ENCODE measurements at regions not wholly inside any gene's neighbourhood (a gene's known extent, or its start where the extent isn't known, plus 50 kb on each side); places are given as distances from the start of the nearest gene placed in this dataset.

GRCh38 chr3:163657088-163657487 lies 1421.2 kb downstream of the SI start:
- Histone ChIP-seq H3K27ac (ENCODE audit: low read length) (no peak overlapping the region), H3K4me3 (ENCODE audit: low read length in 2 of 2) (no peak overlapping the region), H3K9me3 (ENCODE audit: control insufficient read depth in 2 of 2, low read length in 2 of 2) (no peaks in the 10 kb centered on the region), H3K27me3 (ENCODE audit: control insufficient read depth in 1 of 2, insufficient read depth in 2 of 2, low read length in 2 of 2) (no peaks in the 10 kb centered on the region), H3K36me3 (ENCODE audit: control insufficient read depth in 2 of 2, insufficient read depth in 2 of 2, low read length in 2 of 2) (no peaks in the 10 kb centered on the region), H3K9ac (ENCODE audit: low read length in 2 of 2) (no peak overlapping the region), H3K4me1 (ENCODE audit: control insufficient read depth, insufficient read depth, low read length) (no peaks in the 10 kb centered on the region)

DNA sequence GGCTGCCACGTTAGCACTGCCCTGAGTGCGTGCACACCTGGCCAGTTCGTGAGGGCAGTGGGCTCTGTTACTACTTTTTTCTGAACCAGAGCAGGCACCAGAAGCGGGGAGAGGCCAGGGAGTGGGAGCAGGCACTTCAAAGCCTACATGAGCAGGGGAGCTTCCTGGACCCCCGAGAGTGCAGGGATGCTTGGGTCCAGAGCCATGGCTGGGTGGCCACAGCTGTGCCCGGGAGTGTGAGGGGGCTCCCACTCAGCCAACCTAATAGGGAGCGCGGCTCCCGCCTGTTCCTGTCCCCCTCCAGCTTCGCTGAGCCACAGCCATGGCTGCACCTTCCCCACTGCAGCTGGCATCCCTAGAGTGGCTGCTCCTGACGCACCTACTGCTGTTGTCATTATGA lies 1423.3 kb downstream of the SI start:
- H3K4me3 ChIP-seq (ENCODE audit: low read length in 2 of 2), result no peak overlapping the region
- no peak overlapping the region for H3K9ac ChIP-seq (ENCODE audit: low read length in 2 of 2)
- no peaks in the 10 kb centered on the region for H3K9me3 ChIP-seq (ENCODE audit: control insufficient read depth in 2 of 2, low read length in 2 of 2)
- no peaks in the 10 kb centered on the region for H3K27me3 ChIP-seq (ENCODE audit: control insufficient read depth in 1 of 2, insufficient read depth in 2 of 2, low read length in 2 of 2)
- no peaks in the 10 kb centered on the region for H3K4me1 ChIP-seq (ENCODE audit: control insufficient read depth, insufficient read depth, low read length)
- H3K36me3 ChIP-seq (ENCODE audit: control insufficient read depth in 2 of 2, insufficient read depth in 2 of 2, low read length in 2 of 2), result no peaks in the 10 kb centered on the region
- H3K27ac ChIP-seq (ENCODE audit: low read length), result no peak overlapping the region

GRCh38 chr3:163644172-163644571 lies 1434.1 kb downstream of the SI start:
- no peak overlapping the region for H3K27ac ChIP-seq (ENCODE audit: low read length)
- no peaks in the 10 kb centered on the region for H3K36me3 ChIP-seq (ENCODE audit: control insufficient read depth in 2 of 2, insufficient read depth in 2 of 2, low read length in 2 of 2)
- no peak overlapping the region for H3K4me3 ChIP-seq (ENCODE audit: low read length in 2 of 2)
- no peaks in the 10 kb centered on the region for H3K27me3 ChIP-seq (ENCODE audit: control insufficient read depth in 1 of 2, insufficient read depth in 2 of 2, low read length in 2 of 2)
- peaks cover 0 to under 1% of the 10 kb centered on the region in 2 donors for H3K9me3 ChIP-seq (ENCODE audit: control insufficient read depth in 2 of 2, low read length in 2 of 2)
- no peaks in the 10 kb centered on the region for H3K4me1 ChIP-seq (ENCODE audit: control insufficient read depth, insufficient read depth, low read length)
- H3K9ac ChIP-seq (ENCODE audit: low read length in 2 of 2), result no peak overlapping the region

DNA sequence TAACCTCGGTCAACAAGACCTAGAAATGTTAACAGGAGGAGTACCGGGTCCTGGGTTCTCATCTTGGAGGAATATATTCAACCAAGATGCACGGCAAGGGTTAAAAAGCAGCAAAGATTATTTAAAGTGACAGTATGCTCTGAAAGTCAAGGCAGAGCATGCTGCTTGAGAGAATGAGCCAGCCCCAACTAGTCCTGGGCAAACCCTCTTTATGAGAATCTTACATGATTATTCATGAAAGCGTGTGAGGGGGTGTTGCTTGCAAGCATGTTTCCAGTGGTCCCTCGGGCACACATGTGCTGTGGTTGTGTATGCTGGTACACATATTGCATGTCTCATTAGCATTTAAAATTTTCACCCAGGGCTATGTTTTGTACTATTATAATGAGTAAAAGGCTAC lies 1445.6 kb downstream of the SI start:
- H3K36me3 ChIP-seq (ENCODE audit: control insufficient read depth in 2 of 2, insufficient read depth in 2 of 2, low read length in 2 of 2), result no peaks in the 10 kb centered on the region
- H3K9ac ChIP-seq (ENCODE audit: low read length in 2 of 2), result no peak overlapping the region
- H3K4me1 ChIP-seq (ENCODE audit: control insufficient read depth, insufficient read depth, low read length), result no peaks in the 10 kb centered on the region
- H3K4me3 ChIP-seq (ENCODE audit: low read length in 2 of 2), result no peak overlapping the region
- H3K9me3 ChIP-seq (ENCODE audit: control insufficient read depth in 2 of 2, low read length in 2 of 2), result no peaks in the 10 kb centered on the region
- H3K27ac ChIP-seq (ENCODE audit: low read length), result no peak overlapping the region
- H3K27me3 ChIP-seq (ENCODE audit: control insufficient read depth in 1 of 2, insufficient read depth in 2 of 2, low read length in 2 of 2), result no peaks in the 10 kb centered on the region

DNA sequence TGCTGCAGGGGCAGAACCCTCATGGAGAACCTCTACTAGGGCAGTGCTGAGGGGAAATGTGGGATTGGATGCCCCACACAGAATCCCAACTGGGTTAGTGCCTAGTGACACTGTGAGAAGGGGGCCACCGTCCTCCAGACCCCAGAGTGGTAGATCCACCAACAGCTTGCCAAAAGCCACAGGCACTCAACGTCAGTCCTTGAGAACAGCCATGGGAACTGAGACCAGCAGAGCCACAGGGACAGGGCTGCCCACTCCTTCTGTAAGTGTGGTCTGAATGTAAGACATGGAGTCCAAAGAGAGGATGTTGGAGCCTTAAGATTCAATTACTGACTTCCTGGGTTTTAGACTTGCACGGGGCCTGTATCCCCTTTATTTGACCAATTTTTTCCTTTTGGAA lies 1451.5 kb downstream of the SI start:
- Histone ChIP-seq H3K4me1 (ENCODE audit: control insufficient read depth, insufficient read depth, low read length) (no peaks in the 10 kb centered on the region), H3K9me3 (ENCODE audit: control insufficient read depth in 2 of 2, low read length in 2 of 2) (no peaks in the 10 kb centered on the region), H3K27ac (ENCODE audit: low read length) (no peak overlapping the region), H3K9ac (ENCODE audit: low read length in 2 of 2) (no peak overlapping the region), H3K36me3 (ENCODE audit: control insufficient read depth in 2 of 2, insufficient read depth in 2 of 2, low read length in 2 of 2) (no peaks in the 10 kb centered on the region), H3K4me3 (ENCODE audit: low read length in 2 of 2) (no peak overlapping the region), H3K27me3 (ENCODE audit: control insufficient read depth in 1 of 2, insufficient read depth in 2 of 2, low read length in 2 of 2) (no peaks in the 10 kb centered on the region)

DNA sequence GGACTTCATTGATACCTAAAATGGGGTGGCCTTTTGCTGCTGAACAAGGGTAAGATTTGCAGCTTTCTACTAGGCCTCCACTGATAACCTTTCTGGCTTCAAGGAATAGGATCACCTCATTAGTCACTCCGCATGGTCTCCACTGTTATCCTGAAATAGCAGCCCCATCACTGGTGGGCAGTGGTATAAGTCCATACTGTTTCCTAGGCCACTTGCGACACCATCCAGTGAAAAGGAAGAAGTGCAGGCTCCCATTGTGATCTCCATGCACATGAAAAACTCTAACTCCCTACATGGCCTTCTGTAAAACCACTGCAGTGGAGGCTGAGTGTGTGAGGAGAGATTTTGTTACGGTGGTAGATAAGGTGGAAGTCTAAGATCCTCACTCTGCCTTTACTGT lies 1455.9 kb downstream of the SI start:
- H3K4me3 ChIP-seq (ENCODE audit: low read length in 2 of 2), result no peak overlapping the region

DNA sequence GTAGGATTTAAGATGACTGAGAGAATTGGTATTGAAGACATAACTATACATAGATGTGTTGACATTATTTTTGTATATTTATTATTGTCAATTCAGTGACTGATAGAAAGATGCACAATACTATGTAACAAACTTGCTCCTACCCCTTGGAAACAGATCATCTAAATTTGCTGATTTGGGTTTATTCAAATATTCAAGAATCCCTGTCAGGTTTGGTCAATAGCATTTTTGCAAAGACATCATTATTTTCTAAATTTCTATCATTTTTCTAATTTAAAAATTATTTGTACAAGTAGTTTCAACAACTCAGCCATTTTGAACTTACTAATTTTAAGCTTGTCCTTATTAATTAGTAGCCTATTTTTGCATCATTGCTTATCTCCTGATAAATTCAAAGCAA lies 1463.4 kb downstream of the SI start:
- Histone ChIP-seq H3K4me1 (ENCODE audit: control insufficient read depth, insufficient read depth, low read length) (no peaks in the 10 kb centered on the region), H3K27me3 (ENCODE audit: control insufficient read depth in 1 of 2, insufficient read depth in 2 of 2, low read length in 2 of 2) (no peaks in the 10 kb centered on the region)

More for the DNA sequence above, 1455.9 kb downstream of the SI start:
- Histone ChIP-seq H3K4me1 (ENCODE audit: control insufficient read depth, insufficient read depth, low read length) (no peaks in the 10 kb centered on the region), H3K27ac (ENCODE audit: low read length) (no peak overlapping the region), H3K36me3 (ENCODE audit: control insufficient read depth in 2 of 2, insufficient read depth in 2 of 2, low read length in 2 of 2) (no peaks in the 10 kb centered on the region), H3K9ac (ENCODE audit: low read length in 2 of 2) (no peak overlapping the region), H3K9me3 (ENCODE audit: control insufficient read depth in 2 of 2, low read length in 2 of 2) (no peaks in the 10 kb centered on the region), H3K27me3 (ENCODE audit: control insufficient read depth in 1 of 2, insufficient read depth in 2 of 2, low read length in 2 of 2) (no peaks in the 10 kb centered on the region)

DNA sequence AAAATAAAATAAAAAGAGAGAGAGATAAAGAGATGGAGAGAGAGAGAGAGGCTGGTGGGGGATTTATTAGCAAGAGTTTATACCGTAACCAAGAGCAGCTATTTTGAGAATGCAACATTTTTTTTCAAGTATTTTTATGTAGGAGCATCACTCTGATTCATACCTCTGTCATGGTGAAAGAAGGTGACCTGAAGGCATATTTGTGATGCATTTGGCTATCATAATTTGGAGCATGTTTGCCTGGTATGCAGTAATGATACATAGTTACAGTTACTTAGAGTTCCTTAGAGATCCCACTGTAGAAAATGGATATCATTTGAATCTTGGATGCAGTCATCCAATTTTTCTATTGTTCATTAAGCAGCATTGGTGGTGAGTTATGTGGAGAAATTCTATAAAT lies 1472.4 kb downstream of the SI start:
- Histone ChIP-seq H3K4me3 (ENCODE audit: low read length in 2 of 2) (no peak overlapping the region), H3K27ac (ENCODE audit: low read length) (no peak overlapping the region), H3K27me3 (ENCODE audit: control insufficient read depth in 1 of 2, insufficient read depth in 2 of 2, low read length in 2 of 2) (no peaks in the 10 kb centered on the region), H3K9ac (ENCODE audit: low read length in 2 of 2) (no peak overlapping the region), H3K36me3 (ENCODE audit: control insufficient read depth in 2 of 2, insufficient read depth in 2 of 2, low read length in 2 of 2) (no peaks in the 10 kb centered on the region), H3K9me3 (ENCODE audit: control insufficient read depth in 2 of 2, low read length in 2 of 2) (no peaks in the 10 kb centered on the region), H3K4me1 (ENCODE audit: control insufficient read depth, insufficient read depth, low read length) (no peaks in the 10 kb centered on the region)

More for the DNA sequence above, 1463.4 kb downstream of the SI start:
- H3K9me3 ChIP-seq (ENCODE audit: control insufficient read depth in 2 of 2, low read length in 2 of 2), result no peaks in the 10 kb centered on the region
- no peak overlapping the region for H3K9ac ChIP-seq (ENCODE audit: low read length in 2 of 2)
- no peaks in the 10 kb centered on the region for H3K36me3 ChIP-seq (ENCODE audit: control insufficient read depth in 2 of 2, insufficient read depth in 2 of 2, low read length in 2 of 2)
- H3K4me3 ChIP-seq (ENCODE audit: low read length in 2 of 2), result no peak overlapping the region
- no peak overlapping the region for H3K27ac ChIP-seq (ENCODE audit: low read length)

DNA sequence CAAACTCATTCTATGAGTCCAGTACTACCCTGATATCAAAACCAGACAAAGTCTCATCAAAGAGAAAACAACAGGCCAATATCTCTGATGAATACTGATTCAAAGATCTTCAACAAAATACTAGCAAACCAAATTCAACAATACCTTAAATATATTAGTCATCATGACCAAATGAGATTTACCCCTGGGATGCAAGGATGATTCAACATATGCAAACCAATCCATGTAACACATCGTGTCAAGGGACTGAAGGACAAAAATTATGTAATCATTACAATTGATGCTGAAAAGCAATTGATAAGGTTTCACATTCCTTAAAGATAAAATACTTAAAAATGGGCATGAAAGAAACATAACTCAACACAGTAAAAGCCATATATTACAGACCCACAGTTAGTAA lies 1476.9 kb downstream of the SI start:
- no peaks in the 10 kb centered on the region for H3K9me3 ChIP-seq (ENCODE audit: control insufficient read depth in 2 of 2, low read length in 2 of 2)
- no peaks in the 10 kb centered on the region for H3K4me1 ChIP-seq (ENCODE audit: control insufficient read depth, insufficient read depth, low read length)
- H3K36me3 ChIP-seq (ENCODE audit: control insufficient read depth in 2 of 2, insufficient read depth in 2 of 2, low read length in 2 of 2), result no peaks in the 10 kb centered on the region
- no peak overlapping the region for H3K9ac ChIP-seq (ENCODE audit: low read length in 2 of 2)
- H3K4me3 ChIP-seq (ENCODE audit: low read length in 2 of 2), result no peak overlapping the region
- H3K27ac ChIP-seq (ENCODE audit: low read length), result no peak overlapping the region
- H3K27me3 ChIP-seq (ENCODE audit: control insufficient read depth in 1 of 2, insufficient read depth in 2 of 2, low read length in 2 of 2), result no peaks in the 10 kb centered on the region

DNA sequence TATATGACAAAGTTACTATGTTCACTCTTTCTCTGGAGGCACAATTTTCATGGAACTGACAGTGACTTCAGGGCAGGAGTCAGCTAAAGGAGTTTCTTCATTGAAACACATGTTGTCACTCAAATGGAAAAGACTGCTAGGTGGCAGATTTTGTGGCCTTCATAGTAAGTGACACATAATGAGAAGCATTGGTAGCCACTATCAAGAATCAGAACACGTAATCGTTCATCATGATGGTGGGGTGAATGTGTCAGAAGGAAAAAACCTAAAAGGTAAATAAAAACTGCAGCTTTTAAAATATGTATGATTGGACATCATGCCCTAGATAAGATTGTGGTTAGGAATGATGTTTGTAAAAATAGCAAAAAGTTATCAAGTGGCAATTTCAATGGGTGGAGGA lies 1491.0 kb downstream of the SI start:
- Histone ChIP-seq H3K27me3 (ENCODE audit: control insufficient read depth in 1 of 2, insufficient read depth in 2 of 2, low read length in 2 of 2) (no peaks in the 10 kb centered on the region), H3K9ac (ENCODE audit: low read length in 2 of 2) (no peak overlapping the region), H3K4me3 (ENCODE audit: low read length in 2 of 2) (no peak overlapping the region), H3K4me1 (ENCODE audit: control insufficient read depth, insufficient read depth, low read length) (no peaks in the 10 kb centered on the region), H3K9me3 (ENCODE audit: control insufficient read depth in 2 of 2, low read length in 2 of 2) (no peaks in the 10 kb centered on the region), H3K36me3 (ENCODE audit: control insufficient read depth in 2 of 2, insufficient read depth in 2 of 2, low read length in 2 of 2) (no peaks in the 10 kb centered on the region), H3K27ac (ENCODE audit: low read length) (no peak overlapping the region)

DNA sequence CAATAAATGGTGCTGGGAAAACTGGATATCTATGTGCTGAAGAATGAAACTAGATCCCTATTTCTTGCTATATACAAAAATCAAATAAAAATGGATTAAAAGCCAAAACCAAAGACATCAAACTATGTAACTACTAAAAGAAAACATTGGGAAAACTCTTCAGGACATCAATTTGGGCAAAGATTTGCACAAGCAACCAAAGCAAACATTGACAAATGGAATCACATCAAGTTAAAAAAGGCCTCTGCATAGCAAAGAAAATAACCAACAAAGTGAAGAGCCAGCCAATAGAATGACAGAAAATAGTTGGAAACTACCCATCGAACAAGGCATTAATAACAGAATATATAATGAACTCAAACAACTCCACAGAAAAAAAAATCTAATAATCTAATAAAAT lies 1495.3 kb downstream of the SI start:
- no peaks in the 10 kb centered on the region for H3K27me3 ChIP-seq (ENCODE audit: control insufficient read depth in 1 of 2, insufficient read depth in 2 of 2, low read length in 2 of 2)
- no peaks in the 10 kb centered on the region for H3K4me1 ChIP-seq (ENCODE audit: control insufficient read depth, insufficient read depth, low read length)
- no peaks in the 10 kb centered on the region for H3K36me3 ChIP-seq (ENCODE audit: control insufficient read depth in 2 of 2, insufficient read depth in 2 of 2, low read length in 2 of 2)
- H3K9me3 ChIP-seq (ENCODE audit: control insufficient read depth in 2 of 2, low read length in 2 of 2), result no peaks in the 10 kb centered on the region
- no peak overlapping the region for H3K27ac ChIP-seq (ENCODE audit: low read length)
- no peak overlapping the region for H3K4me3 ChIP-seq (ENCODE audit: low read length in 2 of 2)
- no peak overlapping the region for H3K9ac ChIP-seq (ENCODE audit: low read length in 2 of 2)

GRCh38 chr3:163577271-163577670 lies 1501.0 kb downstream of the SI start:
- no peaks in the 10 kb centered on the region for H3K27me3 ChIP-seq (ENCODE audit: control insufficient read depth in 1 of 2, insufficient read depth in 2 of 2, low read length in 2 of 2)
- H3K27ac ChIP-seq (ENCODE audit: low read length), result no peak overlapping the region
- H3K36me3 ChIP-seq (ENCODE audit: control insufficient read depth in 2 of 2, insufficient read depth in 2 of 2, low read length in 2 of 2), result no peaks in the 10 kb centered on the region
- no peaks in the 10 kb centered on the region for H3K4me1 ChIP-seq (ENCODE audit: control insufficient read depth, insufficient read depth, low read length)
- H3K9me3 ChIP-seq (ENCODE audit: control insufficient read depth in 2 of 2, low read length in 2 of 2), result no peaks in the 10 kb centered on the region
- no peak overlapping the region for H3K4me3 ChIP-seq (ENCODE audit: low read length in 2 of 2)
- H3K9ac ChIP-seq (ENCODE audit: low read length in 2 of 2), result no peak overlapping the region
